Eye (tissue), 1 donor: ENCODE measurements at regions not wholly inside any gene's neighbourhood (a gene's known extent, or its start where the extent isn't known, plus 50 kb on each side); places are given as distances from the start of the nearest gene placed in this dataset.
"Not testable (repeated sequence)": the region's sequence is repeated elsewhere in the genome, so short reads cannot be mapped to it uniquely, and the experiment has no call there.

Experiments
- DNase-seq: peaks from one replicate; pipeline ENCODE4 v3.0.0-alpha.2; 2015

GRCh38 chr10:123323884-123324283, 169.7 kb downstream of the BUB3 start:
- DNase-seq, result no peak

GRCh38 chr10:123325663-123326190, 171.5 kb downstream of the BUB3 start:
- DNase-seq, result no peak

GRCh38 chr10:123326674-123327073, 172.5 kb downstream of the BUB3 start:
- DNase-seq, result no peak

GRCh38 chr10:123327450-123327849, 173.2 kb downstream of the BUB3 start:
- no peak for DNase-seq

- no peak for DNase-seq
These were observed 173.7 kb downstream of the BUB3 start for GRCh38 chr10:123327896-123328295.

GRCh38 chr10:123331438-123331837, 177.2 kb downstream of the BUB3 start:
- peak; percentile 76 for DNase-seq

GRCh38 chr10:123346581-123346980, 192.4 kb downstream of the BUB3 start:
- DNase-seq, result no peak

GRCh38 chr10:123348691-123349572, 194.7 kb downstream of the BUB3 start:
- peak; percentile 47 for DNase-seq

- DNase-seq, result no peak
These were observed 197.5 kb downstream of the BUB3 start for GRCh38 chr10:123351715-123352114.

GRCh38 chr10:123354521-123354920, 200.3 kb downstream of the BUB3 start:
- DNase-seq, result no peak

- DNase-seq, result no peak
These were observed 201.7 kb downstream of the BUB3 start for GRCh38 chr10:123355748-123356481.

- no peak for DNase-seq
These were observed 202.6 kb downstream of the BUB3 start for GRCh38 chr10:123356799-123357198.

GRCh38 chr10:123357421-123357930, 203.3 kb downstream of the BUB3 start:
- DNase-seq, result peak; percentile 85

GRCh38 chr10:123359539-123359938, 205.3 kb downstream of the BUB3 start:
- no peak for DNase-seq

- no peak for DNase-seq
These were observed 207.6 kb downstream of the BUB3 start for GRCh38 chr10:123361832-123362231.

GRCh38 chr10:123367195-123367594, 213.0 kb downstream of the BUB3 start:
- DNase-seq, result no peak

GRCh38 chr10:123371626-123372025, 217.4 kb downstream of the BUB3 start:
- DNase-seq, result not testable (repeated sequence)

GRCh38 chr10:123373591-123373990, 219.4 kb downstream of the BUB3 start:
- DNase-seq, result no peak

GRCh38 chr10:123375097-123375496, 220.9 kb downstream of the BUB3 start:
- no peak for DNase-seq

GRCh38 chr10:123375738-123376137, 221.5 kb downstream of the BUB3 start:
- DNase-seq, result no peak

GRCh38 chr10:123377883-123378282, 223.7 kb downstream of the BUB3 start:
- DNase-seq, result no peak

GRCh38 chr10:123378302-123378701, 224.1 kb downstream of the BUB3 start:
- no peak for DNase-seq

GRCh38 chr10:123379156-123379555, 225.0 kb downstream of the BUB3 start:
- no peak for DNase-seq
